COLO829 (cell line): ENCODE measurements at regions not wholly inside any gene's neighbourhood (a gene's known extent, or its start where the extent isn't known, plus 50 kb on each side); places are given as distances from the start of the nearest gene placed in this dataset.

Source experiments
- DNase-seq: peaks from one replicate; pipeline ENCODE4 v3.0.0; 2012; ENCODE audit warnings: low spot score

DNA sequence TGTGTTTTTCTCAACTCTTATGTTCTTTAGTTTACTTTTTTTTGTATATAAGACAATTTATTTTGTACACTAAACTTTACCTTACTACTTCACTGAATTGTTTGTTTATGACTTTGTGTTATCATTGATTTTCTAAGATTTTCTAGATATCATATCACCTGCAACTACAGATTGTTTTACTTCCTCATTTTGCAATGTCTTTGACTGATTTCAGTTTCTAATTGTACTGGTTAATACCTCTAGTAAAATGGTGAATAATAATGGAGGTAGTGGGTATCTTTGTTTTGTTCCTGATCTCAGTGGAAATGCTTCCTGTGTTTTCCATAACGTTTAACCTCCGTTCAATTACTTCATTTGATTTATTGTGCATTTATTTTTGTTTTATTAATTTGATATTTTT, 490.2 kb downstream of the TLL1 start:
- DNase-seq, result no peak

- DNase-seq, result no peak
These were observed 493.0 kb downstream of the TLL1 start for GRCh38 chr4:166366012-166366411.

DNA sequence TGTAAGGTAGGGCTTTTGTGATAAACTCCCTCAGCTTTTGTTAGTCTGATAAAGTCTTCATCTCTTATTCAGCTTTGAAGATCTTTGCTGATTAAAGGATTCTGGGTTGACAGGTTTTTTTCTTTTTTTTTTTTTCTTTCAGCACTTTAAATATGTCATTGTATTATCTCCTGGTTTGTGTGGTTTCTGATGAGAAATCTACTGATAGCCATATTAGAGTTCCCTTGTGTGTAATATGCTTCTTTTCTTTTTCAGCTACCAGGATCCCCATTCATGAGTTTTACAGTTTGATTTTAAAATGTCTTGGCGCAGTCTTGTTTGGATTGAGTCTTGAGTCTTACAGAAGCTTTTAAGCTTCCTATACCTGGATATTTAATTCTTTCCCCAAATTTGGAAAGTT, 504.5 kb downstream of the TLL1 start:
- DNase-seq, result no peak

DNA sequence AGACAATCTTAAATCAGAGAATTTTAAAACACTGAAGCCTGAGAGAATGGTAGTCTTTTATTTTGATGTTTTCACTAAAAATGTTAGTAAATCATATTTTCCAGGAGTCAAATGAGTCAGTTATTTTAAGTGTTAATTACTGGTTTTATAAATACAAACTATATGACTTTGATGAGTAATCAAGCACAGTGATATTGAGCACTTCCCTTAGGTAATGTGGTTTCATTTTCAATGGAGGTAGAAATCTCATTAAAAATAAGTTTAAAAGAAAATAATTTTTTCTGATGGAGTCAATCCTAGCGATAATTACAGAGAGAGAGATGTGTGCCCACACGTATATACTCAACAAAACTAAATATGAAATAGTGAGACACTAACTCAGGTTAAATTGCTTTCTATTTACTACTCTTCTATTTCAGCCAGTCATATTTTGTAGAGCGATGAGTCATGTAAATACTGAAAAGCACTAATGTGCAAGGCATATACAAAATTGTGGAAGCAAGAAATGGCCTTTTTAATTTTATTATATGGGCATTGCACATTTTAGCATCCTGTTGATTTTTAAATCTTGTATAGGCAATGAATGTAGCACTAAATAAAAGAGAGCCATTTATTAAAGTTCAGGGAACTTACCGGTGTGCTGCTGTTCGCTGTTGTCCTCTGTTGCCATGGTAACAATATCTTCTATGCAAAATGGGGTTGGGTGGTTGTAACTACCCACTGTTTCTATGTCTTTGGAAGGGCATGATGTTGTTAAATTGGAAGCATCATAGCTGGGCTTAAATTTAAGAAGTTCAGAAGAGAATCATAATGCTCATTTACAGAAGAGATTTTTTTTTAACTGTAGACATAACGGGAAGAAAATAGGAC, 513.7 kb downstream of the TLL1 start:
- DNase-seq, result no peak

- no peak for DNase-seq
These were observed 518.5 kb downstream of the TLL1 start for GRCh38 chr4:166391501-166391900.

GRCh38 chr4:166399021-166399420, 526.0 kb downstream of the TLL1 start:
- no peak for DNase-seq

DNA sequence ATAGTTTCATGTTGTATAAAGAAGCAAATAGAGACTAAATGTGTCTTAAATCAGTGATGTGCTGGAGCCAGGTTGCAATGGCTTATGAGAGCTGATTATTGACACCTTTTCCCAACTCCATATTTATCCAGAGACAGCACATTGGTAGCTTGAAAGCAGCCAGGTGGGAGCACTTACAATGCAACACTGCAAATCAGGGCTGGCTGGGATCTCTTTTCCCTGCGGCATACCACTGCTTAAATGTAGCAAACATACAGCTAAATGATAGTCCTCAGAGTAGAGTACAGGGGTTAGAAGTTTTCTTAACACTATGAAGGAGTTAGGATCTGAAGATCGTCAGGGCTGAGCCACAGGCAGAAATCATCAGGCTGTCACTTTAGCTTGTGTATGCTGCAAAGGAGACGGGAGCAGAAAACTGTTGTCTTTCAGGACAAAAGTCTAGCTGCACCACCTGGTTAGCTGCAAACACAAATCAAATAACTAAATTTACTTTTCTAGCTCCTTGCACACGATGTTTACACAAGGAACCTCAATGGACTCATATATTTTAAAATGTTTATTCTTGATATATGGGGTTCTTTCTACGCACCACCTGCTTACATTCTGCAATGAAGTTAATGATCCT, 527.3 kb downstream of the TLL1 start:
- DNase-seq, result no peak

- DNase-seq, result no peak
These were observed 540.3 kb downstream of the TLL1 start for GRCh38 chr4:166413356-166413755.

- no peak for DNase-seq
These were observed 541.4 kb downstream of the TLL1 start for GRCh38 chr4:166414431-166414830.

DNA sequence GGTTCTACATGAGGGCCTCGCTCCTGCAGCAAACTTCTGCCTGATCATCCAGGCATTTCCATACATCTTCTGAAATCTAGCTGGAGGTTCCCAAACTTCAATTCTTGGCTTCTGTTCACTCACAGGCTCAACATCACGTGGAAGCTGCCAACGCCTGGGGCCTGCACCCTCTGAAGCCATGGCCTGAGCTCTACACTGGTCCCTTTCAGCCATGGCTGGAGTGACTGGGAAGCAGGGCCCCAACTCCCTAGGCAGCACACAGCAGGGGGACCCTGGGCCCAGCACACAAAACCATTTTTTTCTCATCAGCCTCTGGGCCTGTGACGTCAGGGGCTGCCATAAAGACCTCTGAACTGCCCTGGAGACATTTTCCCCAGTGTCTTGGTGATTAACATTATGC, 542.7 kb downstream of the TLL1 start:
- DNase-seq, result no peak

DNA sequence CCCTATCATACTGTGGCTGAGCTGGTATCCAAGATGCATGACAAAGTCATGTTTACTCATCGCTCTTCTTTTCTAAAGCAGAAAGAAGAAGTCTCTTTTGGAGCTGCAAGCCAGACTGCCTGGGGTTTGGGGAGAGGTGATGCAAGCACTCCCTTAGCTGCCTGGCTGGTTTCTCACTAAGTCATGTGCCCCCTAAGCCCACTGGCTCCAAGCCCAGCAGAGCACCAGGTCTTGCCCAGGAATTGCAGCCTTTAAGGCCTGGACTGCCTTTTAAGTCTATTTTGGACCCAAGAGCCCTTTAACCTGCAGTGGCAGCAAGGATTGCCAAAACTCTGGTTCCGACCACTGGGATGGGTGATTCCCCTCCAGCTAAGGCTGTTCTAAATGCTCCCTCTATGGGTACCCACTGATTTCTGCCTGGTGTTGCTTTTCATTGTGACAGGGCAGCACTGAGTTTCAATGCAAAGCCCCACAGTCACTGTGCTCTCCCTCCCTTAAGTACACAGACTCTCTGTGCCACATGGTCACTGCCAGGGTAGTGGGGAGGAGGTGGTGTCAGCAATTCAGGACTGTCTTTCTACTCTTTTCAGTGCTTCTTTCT, 548.6 kb downstream of the TLL1 start:
- no peak for DNase-seq

DNA sequence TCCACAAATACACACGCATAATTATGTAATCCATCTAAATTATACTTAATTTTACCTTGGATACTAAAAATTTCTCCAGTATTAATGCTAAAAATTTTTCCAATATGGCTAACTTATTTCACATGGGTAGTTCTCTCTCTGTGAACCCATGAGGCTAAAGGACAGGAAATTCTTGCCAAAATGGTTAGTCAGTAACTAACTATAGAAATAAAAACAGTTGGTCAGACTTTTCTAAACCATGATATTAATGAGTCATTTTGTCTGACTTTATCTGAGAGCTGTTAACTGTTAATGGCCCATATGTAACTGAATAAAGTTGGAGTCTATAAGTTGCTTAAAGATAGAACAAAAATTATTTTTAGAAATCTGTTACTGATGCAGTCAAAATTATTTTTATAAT, 549.4 kb downstream of the TLL1 start:
- DNase-seq, result no peak

DNA sequence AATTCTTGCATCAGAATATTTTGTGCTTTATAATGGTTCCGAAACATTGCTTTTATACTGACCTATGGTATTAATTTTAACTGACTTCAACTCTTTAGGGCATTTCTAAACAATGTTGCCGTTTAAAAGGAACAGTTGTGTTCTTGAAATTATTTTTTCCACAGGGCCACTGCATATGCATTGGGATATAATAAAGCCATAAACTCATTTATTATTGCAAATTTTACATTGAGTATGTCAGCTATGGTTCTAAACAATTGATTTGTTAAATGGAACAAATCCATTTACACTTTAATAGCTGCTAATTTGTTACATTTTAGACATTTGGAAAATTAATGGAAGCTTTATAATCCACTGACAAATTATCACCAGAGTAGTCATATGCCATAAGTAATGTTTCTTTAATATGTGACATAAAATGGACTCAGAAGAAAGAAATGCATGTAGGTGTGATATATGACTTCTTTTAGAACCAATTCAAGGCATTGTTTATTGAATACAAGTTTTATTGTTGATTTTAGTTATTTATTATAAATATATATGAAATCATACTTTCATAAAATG, 553.3 kb downstream of the TLL1 start:
- DNase-seq, result no peak

DNA sequence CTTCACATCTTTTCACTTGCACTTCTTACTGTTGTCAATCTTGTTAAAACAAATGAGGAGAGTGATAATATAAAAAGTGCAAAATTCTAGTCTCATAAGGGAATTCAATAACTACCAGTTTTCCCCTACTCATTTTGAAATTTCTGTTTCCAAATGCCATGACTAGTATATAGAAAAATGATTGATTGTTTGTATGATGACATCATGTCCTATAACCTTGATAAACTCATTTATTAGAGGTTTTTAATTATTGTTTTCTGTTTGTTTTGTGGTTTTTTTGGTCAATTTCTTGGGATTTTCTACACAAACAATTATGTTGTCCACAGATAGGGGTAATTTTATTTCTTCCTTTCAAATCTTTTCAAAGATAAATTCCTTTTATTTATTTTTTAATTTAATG, 559.1 kb downstream of the TLL1 start:
- no peak for DNase-seq

GRCh38 chr4:166432842-166433241, 559.8 kb downstream of the TLL1 start:
- DNase-seq, result no peak

DNA sequence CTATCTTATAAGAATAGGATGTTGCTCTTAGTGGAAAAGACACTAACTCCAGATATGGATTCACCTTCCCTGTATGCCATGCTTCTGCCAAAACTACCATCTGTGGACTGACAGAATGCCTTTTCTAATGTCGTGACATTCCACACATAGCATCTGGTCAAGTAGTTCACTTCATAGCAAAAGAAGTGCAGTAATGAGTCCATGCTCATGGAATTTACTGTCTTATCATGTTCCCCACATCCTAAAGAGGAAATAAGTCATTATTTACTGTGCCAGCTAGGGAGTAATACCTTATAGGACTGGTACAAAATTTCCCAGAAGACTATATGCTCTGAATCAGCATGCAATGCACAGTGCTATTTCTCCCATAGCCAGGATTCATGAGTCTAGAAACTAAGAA, 562.4 kb downstream of the TLL1 start:
- no peak for DNase-seq

- no peak for DNase-seq
These were observed 585.7 kb downstream of the TLL1 start for GRCh38 chr4:166458756-166459155.

DNA sequence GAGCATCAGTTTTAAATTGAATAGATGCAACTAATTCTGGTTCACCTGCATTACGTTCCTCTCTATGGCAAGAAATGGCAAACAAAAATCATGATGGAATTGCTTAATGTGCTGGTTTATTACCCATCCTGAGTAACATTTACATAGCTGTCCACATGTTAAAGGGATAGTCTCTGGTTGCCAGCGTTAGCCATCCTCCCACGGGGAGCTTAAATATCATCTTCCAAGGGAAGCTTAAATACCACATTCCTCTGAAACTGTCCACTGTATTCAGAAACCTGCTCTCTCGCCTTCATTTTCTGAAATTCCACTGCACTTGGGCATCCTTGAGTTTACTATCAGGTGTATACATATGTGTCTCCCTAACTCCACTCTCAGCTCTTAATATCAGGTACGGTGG, 586.6 kb downstream of the TLL1 start:
- no peak for DNase-seq

DNA sequence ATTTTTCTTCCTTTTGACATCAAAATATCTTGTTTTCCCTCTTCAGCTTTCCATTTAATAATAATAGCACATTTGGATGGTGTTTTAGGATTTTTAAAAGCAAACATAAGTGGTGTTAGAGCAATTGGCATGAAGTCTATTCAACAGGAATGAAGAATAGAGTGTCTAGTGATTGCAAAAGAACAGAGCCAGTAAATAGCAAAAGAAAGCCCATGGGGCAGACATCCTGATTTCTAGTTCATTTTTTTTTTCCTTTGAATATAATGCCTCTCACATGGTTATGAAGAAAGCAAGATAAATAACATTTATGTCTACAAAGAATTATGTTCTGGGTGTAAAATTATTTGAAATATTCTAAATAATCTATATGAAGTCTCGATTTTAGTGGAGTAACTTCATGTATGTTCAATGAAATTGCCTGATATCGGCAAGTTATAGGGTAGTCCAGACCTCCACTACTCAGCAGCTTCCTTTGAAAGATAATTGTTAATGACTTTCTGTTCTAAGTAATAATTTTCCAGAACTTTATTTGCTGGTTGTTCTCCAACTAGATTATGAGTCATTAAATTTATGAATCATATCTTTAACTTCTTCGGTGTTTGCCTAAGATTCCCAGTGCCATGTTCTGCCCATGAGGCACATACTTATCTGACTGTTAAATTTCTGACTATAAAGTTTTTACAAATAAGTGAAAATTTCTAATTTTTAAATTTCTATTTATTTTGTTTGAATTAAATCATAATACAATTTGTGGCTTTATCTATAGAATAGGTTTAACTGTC, 587.9 kb downstream of the TLL1 start:
- DNase-seq, result no peak

GRCh38 chr4:166481055-166481454, 608.0 kb downstream of the TLL1 start:
- peak; percentile 3 for DNase-seq

- DNase-seq, result no peak
These were observed 608.7 kb downstream of the TLL1 start for GRCh38 chr4:166481739-166482138.

GRCh38 chr4:166482758-166483157, 609.7 kb downstream of the TLL1 start:
- DNase-seq, result no peak
